VCaP (cell line): ENCODE measurements at regions not wholly inside any gene's neighbourhood (a gene's known extent, or its start where the extent isn't known, plus 50 kb on each side); places are given as distances from the start of the nearest gene placed in this dataset.

Experiments
- H3K27ac ChIP-seq: fragments of 450-650 bp; 2 replicates; pipeline ENCODE4 v1.5.1; 2017
- TF ChIP-seq, protein P1 (sequence below): fragments of 450-650 bp; conservative IDR thresholded peaks from 2 replicates; pipeline ENCODE4 v1.5.1; 2017; ENCODE audit warnings: mild to moderate bottlenecking, moderate library complexity

DNA sequence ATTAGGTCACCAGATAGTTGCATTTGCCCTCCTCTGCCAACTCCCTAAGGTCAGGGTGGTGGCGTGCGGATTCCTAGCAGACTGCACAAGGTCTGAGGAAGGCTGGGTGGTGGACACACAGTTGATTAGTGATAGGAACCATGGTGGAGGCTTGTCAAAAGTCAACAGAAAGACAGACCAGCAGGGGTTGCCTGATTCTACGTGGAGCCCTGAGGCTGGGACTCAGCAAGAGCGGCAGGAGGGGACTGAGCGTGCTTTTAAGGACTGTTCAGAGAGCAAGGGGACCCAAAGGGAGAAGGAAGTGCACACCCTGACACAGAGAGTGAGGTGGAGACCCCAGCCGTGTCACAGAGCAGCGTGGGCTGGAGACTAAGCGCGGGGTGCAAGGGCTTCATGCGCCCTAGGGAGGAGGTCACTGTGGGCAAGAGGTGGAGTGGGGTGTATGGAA, 513.2 kb downstream of the RNF144A start:
- no peak overlapping the region for H3K27ac ChIP-seq

DNA sequence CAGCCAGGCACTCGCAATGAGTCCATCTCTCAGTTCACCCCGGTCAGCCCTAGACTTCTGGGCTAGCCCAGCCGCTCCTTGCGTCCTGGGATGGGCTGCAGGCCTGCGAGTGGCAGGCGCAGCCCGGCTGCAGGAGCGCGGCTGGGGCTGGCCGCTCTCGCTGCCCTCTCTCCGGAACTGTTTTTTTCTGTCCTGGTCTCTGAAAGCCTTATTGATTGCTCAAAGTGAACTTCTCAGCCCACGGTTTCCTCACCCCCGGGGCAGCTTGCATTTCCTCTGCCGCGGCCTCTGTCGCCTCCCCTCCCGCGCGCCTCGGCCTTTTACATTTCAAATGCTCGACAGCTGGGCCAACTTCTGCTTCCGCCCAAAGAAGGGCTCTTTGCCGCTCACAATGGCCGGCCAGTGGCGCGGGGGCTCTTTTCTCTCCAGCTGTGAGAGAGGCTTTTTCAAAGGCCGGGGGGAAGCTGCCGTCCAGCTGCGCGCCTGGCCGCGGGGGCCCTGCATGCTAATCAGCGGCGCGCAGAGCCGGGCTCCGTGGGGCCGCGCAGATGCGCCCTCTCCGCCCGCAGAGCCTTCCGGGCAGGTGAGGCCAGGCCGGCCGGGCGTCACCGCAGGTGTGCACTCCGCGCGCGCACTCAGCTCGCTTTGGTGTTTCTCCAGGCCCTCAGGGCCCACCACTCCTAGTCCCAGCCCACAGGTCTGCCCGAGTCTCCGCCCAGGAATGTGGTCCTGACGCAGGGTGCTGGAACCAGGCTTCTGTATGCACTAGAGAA, 513.8 kb downstream of the RNF144A start:
- TF ChIP-seq, protein P1, sequence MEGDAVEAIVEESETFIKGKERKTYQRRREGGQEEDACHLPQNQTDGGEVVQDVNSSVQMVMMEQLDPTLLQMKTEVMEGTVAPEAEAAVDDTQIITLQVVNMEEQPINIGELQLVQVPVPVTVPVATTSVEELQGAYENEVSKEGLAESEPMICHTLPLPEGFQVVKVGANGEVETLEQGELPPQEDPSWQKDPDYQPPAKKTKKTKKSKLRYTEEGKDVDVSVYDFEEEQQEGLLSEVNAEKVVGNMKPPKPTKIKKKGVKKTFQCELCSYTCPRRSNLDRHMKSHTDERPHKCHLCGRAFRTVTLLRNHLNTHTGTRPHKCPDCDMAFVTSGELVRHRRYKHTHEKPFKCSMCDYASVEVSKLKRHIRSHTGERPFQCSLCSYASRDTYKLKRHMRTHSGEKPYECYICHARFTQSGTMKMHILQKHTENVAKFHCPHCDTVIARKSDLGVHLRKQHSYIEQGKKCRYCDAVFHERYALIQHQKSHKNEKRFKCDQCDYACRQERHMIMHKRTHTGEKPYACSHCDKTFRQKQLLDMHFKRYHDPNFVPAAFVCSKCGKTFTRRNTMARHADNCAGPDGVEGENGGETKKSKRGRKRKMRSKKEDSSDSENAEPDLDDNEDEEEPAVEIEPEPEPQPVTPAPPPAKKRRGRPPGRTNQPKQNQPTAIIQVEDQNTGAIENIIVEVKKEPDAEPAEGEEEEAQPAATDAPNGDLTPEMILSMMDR: no peak
- H3K27ac ChIP-seq: no peak overlapping the region

More for the DNA sequence above, 513.2 kb downstream of the RNF144A start:
- TF ChIP-seq, protein P1: no peak

DNA sequence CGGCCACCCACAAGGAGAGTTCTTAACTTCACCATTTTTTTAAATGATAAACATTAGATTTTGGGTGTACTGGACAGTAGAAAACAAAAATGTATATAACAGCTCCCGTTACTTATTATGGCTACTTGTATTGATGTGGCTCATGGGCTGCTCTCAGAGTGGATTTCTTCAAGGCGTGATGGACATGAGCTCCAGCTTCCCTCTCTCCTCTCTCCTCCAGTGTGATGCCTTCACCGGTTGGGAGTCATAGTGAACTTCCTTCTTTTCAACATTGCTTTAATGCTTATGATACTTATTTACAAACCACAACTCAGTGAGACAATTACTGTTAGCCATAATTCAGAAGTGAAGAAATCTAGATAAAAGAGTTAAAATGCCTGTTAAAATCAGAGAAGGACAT, 515.2 kb downstream of the RNF144A start:
- H3K27ac ChIP-seq: no peak overlapping the region
- TF ChIP-seq, protein P1: no peak

DNA sequence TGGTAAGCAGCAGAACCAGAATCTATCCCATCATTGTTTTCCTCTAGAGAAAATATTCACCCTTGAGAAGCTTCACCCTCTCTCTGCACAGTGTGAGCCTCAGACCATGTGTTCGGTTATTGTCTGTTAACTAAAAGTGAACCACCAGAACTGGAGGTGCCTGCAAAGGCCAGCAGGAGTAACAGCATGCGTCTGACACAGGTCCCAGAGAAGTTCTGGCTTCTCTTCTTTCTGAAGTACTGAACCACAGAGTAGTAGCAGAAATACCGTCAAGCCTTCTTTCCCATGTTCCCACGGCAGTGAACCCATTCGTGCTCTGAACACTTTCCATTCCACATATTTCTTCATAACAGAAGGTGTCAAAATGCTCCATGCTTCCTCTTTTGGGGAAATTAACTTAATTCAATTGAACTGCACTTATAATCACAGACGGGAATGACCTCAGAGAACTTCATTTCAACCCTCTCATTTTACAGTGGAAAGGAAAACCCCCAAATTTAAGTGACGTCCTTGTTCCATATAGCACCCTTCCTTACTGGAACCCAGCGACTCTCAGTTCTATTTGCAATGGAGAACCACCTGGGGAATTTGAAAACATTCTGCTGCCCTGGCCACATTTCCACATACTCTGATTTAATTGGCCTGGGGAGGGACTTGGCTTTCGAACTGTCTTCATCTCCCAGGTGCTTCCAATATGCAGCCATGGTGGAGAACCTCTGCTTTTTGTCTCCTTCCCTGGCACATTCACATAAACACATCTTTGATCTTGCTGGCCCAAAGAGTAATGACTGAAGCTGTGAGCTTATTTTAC, 519.1 kb downstream of the RNF144A start:
- no peak overlapping the region for H3K27ac ChIP-seq
- TF ChIP-seq, protein P1: no peak

DNA sequence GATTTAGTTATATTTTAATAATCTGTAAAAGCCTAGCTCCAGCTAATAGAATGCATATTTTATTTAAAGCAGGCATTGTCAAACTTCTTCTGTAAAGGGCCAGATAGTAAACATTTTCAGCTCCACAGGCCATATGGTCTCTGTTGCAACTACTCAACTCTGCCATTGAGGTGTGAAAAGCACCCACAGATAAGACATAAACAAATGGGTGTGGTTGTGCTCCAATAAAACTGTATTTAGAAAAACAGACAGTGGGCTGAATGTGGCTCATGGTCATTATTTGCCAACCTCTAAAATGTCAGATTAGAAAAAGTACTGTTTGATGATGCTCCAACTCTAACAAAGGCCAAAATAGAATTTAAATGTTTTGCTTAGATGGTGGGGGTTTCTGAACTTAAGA, 519.9 kb downstream of the RNF144A start:
- H3K27ac ChIP-seq: no peak overlapping the region
- TF ChIP-seq, protein P1: no peak

DNA sequence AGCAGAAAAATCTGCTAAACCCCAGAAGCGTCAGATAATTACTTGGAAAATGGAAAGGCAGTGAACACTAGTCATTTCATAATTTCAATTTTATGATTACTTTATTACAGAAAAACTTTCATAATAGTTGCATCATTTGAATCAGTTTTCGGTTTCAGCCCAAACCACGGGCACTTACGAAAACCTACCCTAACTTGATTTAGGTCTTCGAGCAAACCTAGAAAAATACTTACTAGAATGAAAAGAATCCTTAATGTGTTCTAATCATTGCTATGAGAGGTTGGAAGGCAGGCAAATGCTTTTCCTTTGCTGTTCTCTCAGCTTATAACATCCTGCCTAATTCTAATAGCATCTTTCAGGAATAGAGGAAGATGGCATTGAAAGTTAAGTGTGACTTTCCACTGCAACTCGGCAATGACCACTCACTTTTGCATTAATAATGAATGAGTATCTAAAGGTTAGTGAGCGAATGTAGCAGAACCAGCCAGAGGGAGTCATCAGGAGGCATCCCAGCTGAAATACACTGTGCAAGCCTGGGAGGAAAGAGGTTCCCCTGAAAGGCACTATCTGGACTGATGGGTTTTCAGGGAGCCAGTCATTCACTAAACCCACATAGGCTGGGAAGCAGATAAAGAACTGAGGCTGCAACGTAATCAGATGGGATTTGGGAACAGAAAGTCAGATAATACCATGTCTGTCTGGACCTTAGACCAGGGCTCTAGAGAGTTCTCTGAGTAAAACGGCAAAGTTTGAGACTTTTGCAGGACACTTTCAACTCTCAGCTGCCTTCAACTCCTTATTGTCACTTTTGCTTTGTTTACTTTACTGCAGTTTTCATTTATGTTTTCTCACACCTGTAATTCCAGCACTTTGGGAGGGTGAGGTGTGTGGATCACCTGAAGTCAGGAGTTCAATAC, 520.8 kb downstream of the RNF144A start:
- H3K27ac ChIP-seq: no peak overlapping the region
- TF ChIP-seq, protein P1: no peak

DNA sequence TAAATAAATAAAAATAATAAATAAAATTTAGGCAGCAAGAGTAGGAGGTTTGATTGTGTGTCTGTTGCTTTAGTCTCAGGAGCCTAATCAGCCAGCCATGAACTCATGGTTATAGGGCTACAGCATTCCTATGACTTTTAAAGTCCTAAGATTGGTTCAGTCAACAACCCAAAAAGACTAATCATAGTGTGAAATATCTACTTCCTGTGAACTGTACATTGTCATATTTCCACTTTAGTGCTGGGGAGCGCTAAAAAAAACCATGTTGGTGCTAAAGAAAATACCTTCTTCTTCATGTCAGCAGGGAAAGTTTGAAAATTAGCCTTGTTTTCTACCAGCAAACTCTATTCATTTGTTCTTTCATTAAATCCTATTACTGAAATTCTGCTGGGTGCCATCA, 521.6 kb downstream of the RNF144A start:
- TF ChIP-seq, protein P1: no peak
- no peak overlapping the region for H3K27ac ChIP-seq
